Endothelial cell (in vitro differentiated cells): ENCODE measurements at regions not wholly inside any gene's neighbourhood (a gene's known extent, or its start where the extent isn't known, plus 50 kb on each side); places are given as distances from the start of the nearest gene placed in this dataset.

Experiments
- DNase-seq: peaks from one replicate; pipeline ENCODE4 v3.0.0; 2021; ENCODE audit warnings: low spot score
- H3K27ac Mint-ChIP-seq: one replicate; pipeline ENCODE4 v1.8.0; 2021; ENCODE audit warnings: mixed read lengths, inconsistent platforms; ENCODE audit not compliant: unreplicated experiment
- H3K27me3 Mint-ChIP-seq: one replicate; pipeline ENCODE4 v1.8.0; 2021; ENCODE audit warnings: mild to moderate bottlenecking, moderate library complexity, mixed read lengths, inconsistent platforms; ENCODE audit not compliant: unreplicated experiment
- H3K36me3 Mint-ChIP-seq: one replicate; pipeline ENCODE4 v1.8.0; 2021; ENCODE audit warnings: mild to moderate bottlenecking, low read depth, mixed read lengths, inconsistent platforms; ENCODE audit not compliant: unreplicated experiment
- H3K4me1 Mint-ChIP-seq: one replicate; pipeline ENCODE4 v1.8.0; 2021; ENCODE audit warnings: mild to moderate bottlenecking, mixed read lengths, inconsistent platforms; ENCODE audit not compliant: unreplicated experiment
- H3K4me3 Mint-ChIP-seq: one replicate; pipeline ENCODE4 v1.8.0; 2021; ENCODE audit warnings: mild to moderate bottlenecking, mixed read lengths, inconsistent platforms; ENCODE audit not compliant: unreplicated experiment
- H3K9me3 Mint-ChIP-seq: one replicate; pipeline ENCODE4 v1.8.0; 2021; ENCODE audit warnings: mixed read lengths, inconsistent platforms; ENCODE audit not compliant: unreplicated experiment
- CTCF ChIP-seq: fragments of 200-600 bp; sonication (generic); IDR thresholded peaks from one replicate; pipeline ENCODE4 v1.5.0; 2021; ENCODE audit warnings: antibody characterized with exemption; ENCODE audit not compliant: unreplicated experiment

- H3K4me1 Mint-ChIP-seq = peaks cover 4% of the 10 kb centered on the region
- no peak overlapping the region for H3K4me3 Mint-ChIP-seq
- H3K27ac Mint-ChIP-seq = no peak overlapping the region
- no peak for DNase-seq
- peaks cover 21% of the 10 kb centered on the region for H3K27me3 Mint-ChIP-seq
- peaks cover 7% of the 10 kb centered on the region for H3K36me3 Mint-ChIP-seq
- no peaks in the 10 kb centered on the region for H3K9me3 Mint-ChIP-seq
- no peak for TF ChIP-seq CTCF
Observed at GRCh38 chr15:31482122-31482922, 155.7 kb downstream of the KLF13 start.

- Mint-ChIP-seq H3K4me1 (peaks cover 4% of the 10 kb centered on the region), H3K27me3 (peaks cover 21% of the 10 kb centered on the region), H3K27ac (no peak overlapping the region), H3K36me3 (peaks cover 7% of the 10 kb centered on the region), H3K4me3 (peak overlapping the region; percentile 85), H3K9me3 (no peaks in the 10 kb centered on the region)
- no peak for DNase-seq
- TF ChIP-seq CTCF = no peak
Observed at GRCh38 chr15:31483053-31483985, 156.7 kb downstream of the KLF13 start.

- Mint-ChIP-seq H3K36me3 (peaks cover 7% of the 10 kb centered on the region), H3K4me3 (peak overlapping the region; percentile 74)
- no peak for TF ChIP-seq CTCF
Observed at GRCh38 chr15:31483986-31484951, 157.6 kb downstream of the KLF13 start.

GRCh38 chr15:31484986-31485385 lies 158.4 kb downstream of the KLF13 start:
- TF ChIP-seq CTCF = no peak
- H3K27ac Mint-ChIP-seq = no peak overlapping the region
- DNase-seq = no peak
- peaks cover 19% of the 10 kb centered on the region for H3K27me3 Mint-ChIP-seq
- peaks cover 4% of the 10 kb centered on the region for H3K4me1 Mint-ChIP-seq
- no peaks in the 10 kb centered on the region for H3K9me3 Mint-ChIP-seq
- peak overlapping the region; percentile 65 for H3K4me3 Mint-ChIP-seq
- H3K36me3 Mint-ChIP-seq = peaks cover 7% of the 10 kb centered on the region

More at GRCh38 chr15:31483986-31484951, 157.6 kb downstream of the KLF13 start:
- Mint-ChIP-seq H3K4me1 (peaks cover 4% of the 10 kb centered on the region), H3K27ac (no peak overlapping the region), H3K27me3 (peaks cover 19% of the 10 kb centered on the region), H3K9me3 (no peaks in the 10 kb centered on the region)
- DNase-seq = no peak
